RWPE1 (cell line): ENCODE measurements at regions not wholly inside any gene's neighbourhood (a gene's known extent, or its start where the extent isn't known, plus 50 kb on each side); places are given as distances from the start of the nearest gene placed in this dataset.

Experiments used
- CTCF ChIA-PET: fragments of 350-600 bp; sonication (Branson Sonifier 250); formaldehyde crosslinking; extraction: SDS; loops from one replicate; lab custom pipeline; 2021; lab: Yijun Ruan, JAX
- POLR2A ChIA-PET: fragments of 400-600 bp; formaldehyde crosslinking; extraction: SDS; loops from one replicate; lab custom pipeline; 2020; ENCODE audit warnings: antibody characterized with exemption; ENCODE audit not compliant: low non-redundant PET; lab: Yijun Ruan, JAX
- DNase-seq: peaks from one replicate; pipeline ENCODE4 v3.0.0; 2012; ENCODE audit warnings: low spot score
- H3K27ac ChIP-seq: fragments of 450-650 bp; 2 replicates; pipeline ENCODE4 v1.5.1; 2017
- CTCF ChIP-seq: fragments of 450-650 bp; conservative IDR thresholded peaks from 2 replicates; pipeline ENCODE4 v1.5.1; 2017; ENCODE audit warnings: low read depth, mild to moderate bottlenecking

- POLR2A ChIA-PET: no interaction called here
Observed at GRCh38 chr19:31223740-31224534, 125.3 kb downstream of the TSHZ3 start.

GRCh38 chr19:31220540-31220939 is 128.7 kb downstream of the TSHZ3 start:
- TF ChIP-seq CTCF: no peak

More at GRCh38 chr19:31223740-31224534, 125.3 kb downstream of the TSHZ3 start:
- CTCF ChIA-PET: interaction anchor here (0.6 kb wide), 1 partner anchor 1422 kb away, joined by 3 read pairs; no protein-coding TSS in a partner anchor
- no peak for DNase-seq
- TF ChIP-seq CTCF: no peak
- no peak overlapping the region for H3K27ac ChIP-seq

GRCh38 chr19:31214997-31215396 is 134.2 kb downstream of the TSHZ3 start:
- ChIA-PET CTCF (no interaction called here), POLR2A (no interaction called here)
- TF ChIP-seq CTCF: no peak
- DNase-seq: peak; percentile 59
- H3K27ac ChIP-seq: peak overlapping the region; percentile 91; the same call in 1 of the 2 replicates

More at GRCh38 chr19:31220540-31220939, 128.7 kb downstream of the TSHZ3 start:
- CTCF ChIA-PET: interaction anchor here (0.7 kb wide), 1 partner anchor 31 kb away, joined by 3 read pairs; no protein-coding TSS in a partner anchor
- POLR2A ChIA-PET: no interaction called here
- H3K27ac ChIP-seq: no peak overlapping the region
- DNase-seq: no peak

- TF ChIP-seq CTCF: no peak
- peak overlapping the region; percentile 91 for H3K27ac ChIP-seq
- CTCF ChIA-PET: no interaction called here
- DNase-seq: peak; percentile 96
- POLR2A ChIA-PET: interaction anchor here (0.6 kb wide), 1 partner anchor 19 kb away, joined by 4 read pairs; no protein-coding TSS in a partner anchor
Observed at GRCh38 chr19:31214086-31214485, 135.2 kb downstream of the TSHZ3 start.

- ChIA-PET POLR2A (no interaction called here), CTCF (no interaction called here)
- no peak for TF ChIP-seq CTCF
- no peak for DNase-seq
- H3K27ac ChIP-seq: no peak overlapping the region
Observed at GRCh38 chr19:31211088-31211487, 138.1 kb downstream of the TSHZ3 start.

- no peak for DNase-seq
- POLR2A ChIA-PET: no interaction called here
- TF ChIP-seq CTCF: no peak
Observed at GRCh38 chr19:31205887-31206518, 143.2 kb downstream of the TSHZ3 start.

More at GRCh38 chr19:31205887-31206518, 143.2 kb downstream of the TSHZ3 start:
- no peak overlapping the region for H3K27ac ChIP-seq
- CTCF ChIA-PET: no interaction called here
